GDM1 (cell line): ENCODE measurements at regions not wholly inside any gene's neighbourhood (a gene's known extent, or its start where the extent isn't known, plus 50 kb on each side); places are given as distances from the start of the nearest gene placed in this dataset.

Experiments used
- DNase-seq: peaks from one replicate; lab custom pipeline; 2025; lab: John Stamatoyannopoulos, UW

GRCh38 chr2:120898496-120898895, 162.8 kb downstream of the GLI2 start:
- no peak for DNase-seq

GRCh38 chr2:120898961-120899750, 163.5 kb downstream of the GLI2 start:
- no peak for DNase-seq

- DNase-seq = no peak
These were observed 164.1 kb downstream of the GLI2 start for GRCh38 chr2:120899771-120900170.

GRCh38 chr2:120901201-120901600, 165.5 kb downstream of the GLI2 start:
- DNase-seq = no peak

- DNase-seq = no peak
These were observed 166.9 kb downstream of the GLI2 start for GRCh38 chr2:120902592-120902991.

GRCh38 chr2:120904379-120904778, 168.7 kb downstream of the GLI2 start:
- DNase-seq = no peak

GRCh38 chr2:120904830-120905234, 169.2 kb downstream of the GLI2 start:
- no peak for DNase-seq

- no peak for DNase-seq
These were observed 169.6 kb downstream of the GLI2 start for GRCh38 chr2:120905298-120905697.

GRCh38 chr2:120905824-120906571, 170.3 kb downstream of the GLI2 start:
- DNase-seq = no peak

- DNase-seq = no peak
These were observed 171.2 kb downstream of the GLI2 start for GRCh38 chr2:120906914-120907313.

GRCh38 chr2:120907822-120908221, 172.2 kb downstream of the GLI2 start:
- DNase-seq = no peak

- DNase-seq = no peak
These were observed 172.8 kb downstream of the GLI2 start for GRCh38 chr2:120908314-120908975.

- DNase-seq = no peak
These were observed 173.4 kb downstream of the GLI2 start for GRCh38 chr2:120909102-120909501.

- DNase-seq = no peak
These were observed 174.5 kb downstream of the GLI2 start for GRCh38 chr2:120910164-120910563.

GRCh38 chr2:120910956-120911951, 175.6 kb downstream of the GLI2 start:
- DNase-seq = no peak

- no peak for DNase-seq
These were observed 176.7 kb downstream of the GLI2 start for GRCh38 chr2:120912101-120912985.

- DNase-seq = no peak
These were observed 178.5 kb downstream of the GLI2 start for GRCh38 chr2:120913972-120914838.

GRCh38 chr2:120914839-120915521, 179.3 kb downstream of the GLI2 start:
- no peak for DNase-seq

- no peak for DNase-seq
These were observed 180.0 kb downstream of the GLI2 start for GRCh38 chr2:120915670-120916069.
